ENCODE measurements at regions not wholly inside any gene's neighbourhood (a gene's known extent, or its start where the extent isn't known, plus 50 kb on each side); places are given as distances from the start of the nearest gene placed in this dataset.

GRCh38 chr20:52427960-52428359 lies 236.4 kb upstream of the ZFP64 start:
- TF ChIP-seq CTCF (IDR thresholded peaks at IDR 0.05) (no peak), POLR2A (IDR thresholded peaks at IDR 0.05) (no peak)

Data from Peyer's patch (tissue), 4 donors.